Activated CD4-positive, alpha-beta T cell treated with anti-CD3 and anti-CD28 coated beads, Interleukin-2, amount 10 ng/mL, durations not matched to agents 7 days and 5 days (primary cell): ENCODE measurements at regions not wholly inside any gene's neighbourhood (a gene's known extent, or its start where the extent isn't known, plus 50 kb on each side); places are given as distances from the start of the nearest gene placed in this dataset.

ENCODE experiments used
- CTCF ChIA-PET: fragments of 350-600 bp; sonication (Branson Sonifier 250); formaldehyde crosslinking; loops from one replicate; lab custom pipeline; 2021; ENCODE audit warnings: antibody characterized with exemption; lab: Charles Lee
- POLR2A ChIA-PET: fragments of 350-600 bp; sonication (Branson Sonifier 250); formaldehyde crosslinking; loops from one replicate; lab custom pipeline; 2021; ENCODE audit warnings: antibody characterized with exemption; lab: Charles Lee
- DNase-seq: peaks from one replicate; pipeline ENCODE4 v3.0.0-alpha.2; 2020
- H3K27ac Mint-ChIP-seq: one replicate; pipeline ENCODE4 v1.8.0; 2021; ENCODE audit warnings: mild to moderate bottlenecking, moderate library complexity, mixed read lengths
- H3K27me3 Mint-ChIP-seq: one replicate; pipeline ENCODE4 v1.8.0; 2021; ENCODE audit warnings: mixed read lengths
- H3K36me3 Mint-ChIP-seq: one replicate; pipeline ENCODE4 v1.8.0; 2021; ENCODE audit warnings: low read depth, mixed read lengths
- H3K4me1 Mint-ChIP-seq: one replicate; pipeline ENCODE4 v1.8.0; 2021; ENCODE audit warnings: mixed read lengths
- H3K4me3 Mint-ChIP-seq: one replicate; pipeline ENCODE4 v1.8.0; 2021; ENCODE audit warnings: mild to moderate bottlenecking, moderate library complexity, mixed read lengths
- H3K9me3 Mint-ChIP-seq: one replicate; pipeline ENCODE4 v1.8.0; 2021; ENCODE audit warnings: mixed read lengths

DNA sequence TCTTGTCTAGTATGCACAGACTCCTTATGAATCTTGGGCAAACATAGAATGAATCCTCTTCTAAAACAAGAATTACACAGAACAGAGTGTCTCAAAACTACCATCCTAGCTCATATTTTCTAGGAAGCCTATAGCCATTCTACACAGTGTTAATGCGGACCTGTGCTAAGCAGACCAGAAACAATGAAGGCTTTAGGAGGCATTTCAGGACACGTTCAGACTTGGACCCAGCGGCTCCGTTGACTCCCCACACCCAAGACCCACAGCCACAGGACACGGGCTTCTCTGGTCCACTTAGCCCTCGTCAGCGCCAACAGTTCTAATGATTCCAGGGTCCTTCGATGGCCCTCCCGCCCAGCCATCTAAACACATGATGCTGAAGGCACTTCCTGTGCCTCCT, 182.2 kb downstream of the BCL11A start:
- peaks cover 3% of the 10 kb centered on the region for H3K27me3 Mint-ChIP-seq

DNA sequence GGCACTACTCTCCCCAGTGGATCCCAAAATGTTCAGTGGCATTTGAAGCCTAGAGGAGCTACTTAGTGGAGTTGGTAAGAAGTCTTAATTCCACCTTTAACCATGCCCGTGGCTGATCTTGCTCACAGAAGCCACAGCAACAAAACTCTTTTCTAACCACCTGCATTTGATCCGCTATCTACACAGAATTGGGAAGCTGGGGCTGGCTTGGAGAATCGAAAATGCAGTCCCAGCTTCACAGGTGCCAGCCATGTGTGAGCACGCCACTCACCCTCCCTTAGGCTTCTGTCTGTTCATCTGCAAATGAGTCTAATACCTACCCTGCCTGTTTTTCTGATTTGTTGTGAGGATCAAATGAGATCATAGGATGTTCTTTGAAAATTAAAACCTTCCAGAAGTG, 182.6 kb downstream of the BCL11A start:
- Mint-ChIP-seq H3K27ac (no peak overlapping the region), H3K27me3 (peaks cover 3% of the 10 kb centered on the region), H3K4me3 (no peak overlapping the region), H3K4me1 (no peaks in the 10 kb centered on the region), H3K9me3 (no peaks in the 10 kb centered on the region), H3K36me3 (no peaks in the 10 kb centered on the region)
- DNase-seq = no peak
- CTCF ChIA-PET = no interaction called here
- POLR2A ChIA-PET = no interaction called here

More for the DNA sequence above, 182.2 kb downstream of the BCL11A start:
- POLR2A ChIA-PET = no interaction called here
- DNase-seq = no peak
- Mint-ChIP-seq H3K36me3 (no peaks in the 10 kb centered on the region), H3K27ac (no peak overlapping the region), H3K4me3 (no peak overlapping the region), H3K9me3 (no peaks in the 10 kb centered on the region), H3K4me1 (no peaks in the 10 kb centered on the region)
- CTCF ChIA-PET = no interaction called here

DNA sequence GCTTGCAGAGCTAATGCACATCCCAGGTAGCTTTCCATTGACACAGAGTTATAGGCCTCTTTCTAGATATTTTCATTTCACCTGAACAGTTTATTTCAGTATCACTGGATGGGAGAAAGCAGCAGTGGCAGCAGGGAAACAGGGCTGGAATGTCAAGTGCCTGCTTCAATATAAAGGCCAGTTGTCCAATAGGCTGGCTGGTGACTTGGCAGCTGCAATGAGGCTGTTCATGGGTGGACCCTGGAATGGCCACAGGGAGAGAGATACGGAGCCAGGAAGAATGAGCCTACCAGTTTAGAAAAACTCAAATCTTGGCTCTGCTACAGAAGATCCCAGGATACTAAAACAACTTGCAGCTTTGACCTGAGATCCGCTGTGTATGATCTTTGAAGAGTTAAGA, 185.0 kb downstream of the BCL11A start:
- H3K4me3 Mint-ChIP-seq = no peak overlapping the region
- ChIA-PET CTCF (interaction anchor here (0.6 kb wide), 1 partner anchor 1209 kb away, joined by 4 read pairs; no protein-coding TSS in a partner anchor), POLR2A (no interaction called here)
- H3K4me1 Mint-ChIP-seq = no peaks in the 10 kb centered on the region
- H3K27me3 Mint-ChIP-seq = peaks cover 3% of the 10 kb centered on the region
- no peak for DNase-seq
- H3K36me3 Mint-ChIP-seq = no peaks in the 10 kb centered on the region
- no peak overlapping the region for H3K27ac Mint-ChIP-seq
- H3K9me3 Mint-ChIP-seq = no peaks in the 10 kb centered on the region

DNA sequence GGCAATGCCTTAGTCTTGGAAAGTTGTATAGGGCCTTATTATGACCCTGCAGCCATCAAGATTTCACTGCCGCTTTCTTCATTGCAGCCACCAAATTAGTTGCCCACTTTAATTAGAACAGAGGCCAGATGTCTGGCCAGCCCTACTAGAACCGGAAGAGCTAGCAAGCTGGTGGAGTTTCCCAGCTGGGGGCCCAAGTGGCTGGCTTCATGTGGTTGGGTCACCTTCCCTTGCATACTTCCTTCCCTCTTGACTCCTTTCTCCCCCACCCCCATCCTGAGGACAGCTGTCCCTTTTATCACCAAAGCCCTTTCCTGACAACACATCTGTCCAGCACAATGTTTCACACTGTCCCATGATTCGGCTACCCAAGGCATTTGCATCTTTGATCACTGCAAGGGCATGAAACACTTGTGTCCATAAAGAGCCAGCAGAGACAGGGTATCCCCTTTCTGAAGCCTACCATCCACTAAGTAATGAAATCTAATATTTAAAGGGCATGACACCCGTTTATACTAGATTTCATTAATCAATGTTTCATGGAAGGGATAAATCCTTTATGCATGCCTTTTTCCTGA, 187.2 kb downstream of the BCL11A start:
- DNase-seq = no peak
- peaks cover 6% of the 10 kb centered on the region for H3K27me3 Mint-ChIP-seq
- H3K4me1 Mint-ChIP-seq = no peaks in the 10 kb centered on the region
- H3K27ac Mint-ChIP-seq = no peak overlapping the region
- CTCF ChIA-PET = interaction anchor here (1.0 kb wide), 1 partner anchor 35 kb away, joined by 3 read pairs; no protein-coding TSS in a partner anchor
- H3K36me3 Mint-ChIP-seq = no peaks in the 10 kb centered on the region
- H3K9me3 Mint-ChIP-seq = peaks cover 2% of the 10 kb centered on the region
- H3K4me3 Mint-ChIP-seq = no peak overlapping the region
- POLR2A ChIA-PET = no interaction called here

DNA sequence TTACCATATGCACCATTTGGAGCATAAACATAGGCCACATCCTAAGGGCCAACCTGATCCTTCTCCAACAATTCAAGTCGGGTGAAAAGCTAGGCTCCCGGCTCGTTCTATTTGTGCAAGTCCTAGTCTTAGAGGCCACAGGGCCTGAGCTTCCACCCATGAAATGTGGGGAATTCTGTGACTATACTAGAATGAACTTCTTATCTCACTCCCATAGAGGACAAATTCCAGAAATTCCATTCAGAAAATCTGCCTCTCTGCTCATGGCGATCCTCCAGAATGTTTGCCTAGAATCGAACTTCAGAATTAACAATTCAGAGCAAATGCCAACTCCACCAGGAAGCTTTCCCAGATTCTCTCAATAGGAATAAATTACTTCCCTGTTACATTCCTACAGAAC, 187.9 kb downstream of the BCL11A start:
- no peak for DNase-seq
- no peak overlapping the region for H3K27ac Mint-ChIP-seq
- peaks cover 2% of the 10 kb centered on the region for H3K9me3 Mint-ChIP-seq
- H3K4me1 Mint-ChIP-seq = no peaks in the 10 kb centered on the region
- H3K27me3 Mint-ChIP-seq = peaks cover 7% of the 10 kb centered on the region
- ChIA-PET POLR2A (no interaction called here), CTCF (no interaction called here)
- H3K4me3 Mint-ChIP-seq = no peak overlapping the region
- H3K36me3 Mint-ChIP-seq = no peaks in the 10 kb centered on the region

DNA sequence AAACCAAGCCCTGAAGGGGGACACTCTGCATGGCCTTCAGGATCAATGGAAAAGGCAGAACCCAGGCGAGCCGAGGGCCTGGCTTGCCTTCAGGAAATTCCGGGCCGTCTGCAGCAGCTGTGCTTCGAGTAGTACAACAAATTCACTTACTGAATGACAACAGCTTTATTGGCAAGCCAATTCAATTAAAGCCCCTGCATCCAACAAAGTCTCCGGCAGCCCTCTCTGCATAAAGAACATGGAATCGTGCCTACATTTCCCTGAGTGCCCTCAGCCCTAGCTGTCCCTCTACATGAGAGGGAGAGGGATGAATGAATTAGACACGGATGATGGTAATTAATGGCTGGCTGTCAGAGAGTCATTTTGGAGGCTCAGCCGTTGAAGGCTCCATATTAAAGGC, 189.0 kb downstream of the BCL11A start:
- Mint-ChIP-seq H3K27ac (no peak overlapping the region), H3K27me3 (peaks cover 9% of the 10 kb centered on the region), H3K4me1 (peaks cover 4% of the 10 kb centered on the region), H3K36me3 (no peaks in the 10 kb centered on the region), H3K9me3 (peaks cover 2% of the 10 kb centered on the region), H3K4me3 (no peak overlapping the region)
- ChIA-PET POLR2A (no interaction called here), CTCF (no interaction called here)
- DNase-seq = no peak

DNA sequence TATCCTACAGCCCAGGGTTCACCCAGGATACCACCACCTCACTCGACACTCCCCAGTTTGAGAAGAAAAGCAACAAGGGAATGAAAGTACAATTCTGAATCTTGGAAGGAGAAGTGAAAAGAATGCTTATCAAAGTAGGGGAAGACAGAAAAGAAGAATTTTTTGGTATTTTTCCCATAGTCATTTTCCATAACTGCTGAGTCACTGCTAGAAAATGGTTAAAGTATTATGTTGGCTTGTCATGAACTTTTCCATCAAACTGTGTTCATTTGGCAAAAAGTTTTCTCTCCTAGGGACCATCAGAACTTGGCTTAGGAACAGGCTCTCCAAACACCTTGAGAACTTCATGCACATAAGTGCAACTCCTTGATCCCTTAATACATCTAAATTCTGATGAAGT, 192.0 kb downstream of the BCL11A start:
- H3K27me3 Mint-ChIP-seq = peaks cover 8% of the 10 kb centered on the region
- H3K4me1 Mint-ChIP-seq = peaks cover 10% of the 10 kb centered on the region
- H3K9me3 Mint-ChIP-seq = peaks cover 2% of the 10 kb centered on the region
- H3K27ac Mint-ChIP-seq = no peak overlapping the region
- H3K4me3 Mint-ChIP-seq = no peak overlapping the region
- POLR2A ChIA-PET = no interaction called here
- DNase-seq = no peak
- H3K36me3 Mint-ChIP-seq = no peaks in the 10 kb centered on the region
- CTCF ChIA-PET = no interaction called here

DNA sequence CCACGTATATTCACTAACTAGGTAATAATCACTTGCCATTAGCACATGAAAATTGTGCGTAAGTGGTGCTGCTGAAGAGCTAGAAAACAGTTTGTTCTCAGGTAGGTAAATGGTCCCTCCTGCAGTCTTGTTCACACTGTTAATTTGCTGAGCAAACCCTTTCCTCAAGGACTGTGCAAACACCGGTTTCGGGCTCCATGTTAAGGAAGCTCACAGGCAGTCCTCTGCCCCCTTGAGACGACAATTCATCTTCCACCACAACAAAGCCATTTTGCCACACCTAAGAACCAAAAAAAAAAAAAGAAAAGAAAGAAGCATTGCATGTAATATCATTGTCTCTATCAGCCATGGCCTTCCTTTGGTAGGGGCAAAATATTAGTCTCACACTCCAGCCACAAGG, 193.9 kb downstream of the BCL11A start:
- no peaks in the 10 kb centered on the region for H3K36me3 Mint-ChIP-seq
- H3K27ac Mint-ChIP-seq = no peak overlapping the region
- ChIA-PET CTCF (no interaction called here), POLR2A (no interaction called here)
- peaks cover 22% of the 10 kb centered on the region for H3K4me1 Mint-ChIP-seq
- no peak overlapping the region for H3K4me3 Mint-ChIP-seq
- no peak for DNase-seq
- peaks cover 10% of the 10 kb centered on the region for H3K27me3 Mint-ChIP-seq
- H3K9me3 Mint-ChIP-seq = peaks cover 2% of the 10 kb centered on the region

DNA sequence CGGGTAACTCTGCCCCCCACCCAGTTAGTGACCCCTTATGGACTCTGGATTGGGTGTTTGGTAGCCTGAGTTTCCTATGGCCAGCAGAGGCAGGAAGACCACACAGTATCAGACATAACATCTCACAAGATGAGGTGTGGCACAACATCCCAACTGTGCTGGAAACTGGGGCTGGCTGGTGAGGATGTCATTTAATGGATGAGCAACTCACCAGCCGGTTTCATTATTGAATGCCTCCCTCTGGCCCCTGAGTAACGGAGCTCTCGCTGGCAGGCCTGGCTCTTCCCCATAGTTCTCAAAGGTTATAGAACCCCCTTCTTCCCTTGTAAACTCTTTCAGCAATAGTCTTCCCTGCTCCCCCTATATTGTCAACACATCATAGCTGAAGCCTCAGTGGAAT, 195.0 kb downstream of the BCL11A start:
- ChIA-PET CTCF (no interaction called here), POLR2A (no interaction called here)
- H3K4me1 Mint-ChIP-seq = peaks cover 22% of the 10 kb centered on the region
- H3K4me3 Mint-ChIP-seq = no peak overlapping the region
- peaks cover 2% of the 10 kb centered on the region for H3K9me3 Mint-ChIP-seq
- peaks cover 11% of the 10 kb centered on the region for H3K27me3 Mint-ChIP-seq
- H3K27ac Mint-ChIP-seq = no peak overlapping the region
- DNase-seq = no peak
- no peaks in the 10 kb centered on the region for H3K36me3 Mint-ChIP-seq

DNA sequence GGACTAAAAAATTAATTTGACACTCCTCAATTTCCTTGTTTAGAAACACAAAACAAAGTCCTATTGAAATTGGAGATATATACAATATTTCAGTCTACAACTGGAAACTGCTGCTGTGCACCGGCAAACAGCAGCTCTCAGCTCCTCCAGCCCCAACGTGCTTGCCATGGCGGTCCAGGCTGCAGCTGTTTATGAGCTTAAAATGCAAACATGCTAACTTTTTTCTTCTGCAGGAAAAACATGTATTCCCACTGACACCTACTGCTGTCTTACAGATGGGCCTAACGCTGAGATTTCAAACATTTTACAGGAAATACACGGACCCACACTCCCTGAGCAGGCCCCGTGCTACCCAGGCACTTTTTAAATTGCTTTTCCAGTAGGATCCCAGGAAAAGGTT, 195.5 kb downstream of the BCL11A start:
- no peak overlapping the region for H3K27ac Mint-ChIP-seq
- CTCF ChIA-PET = no interaction called here
- DNase-seq = no peak

DNA sequence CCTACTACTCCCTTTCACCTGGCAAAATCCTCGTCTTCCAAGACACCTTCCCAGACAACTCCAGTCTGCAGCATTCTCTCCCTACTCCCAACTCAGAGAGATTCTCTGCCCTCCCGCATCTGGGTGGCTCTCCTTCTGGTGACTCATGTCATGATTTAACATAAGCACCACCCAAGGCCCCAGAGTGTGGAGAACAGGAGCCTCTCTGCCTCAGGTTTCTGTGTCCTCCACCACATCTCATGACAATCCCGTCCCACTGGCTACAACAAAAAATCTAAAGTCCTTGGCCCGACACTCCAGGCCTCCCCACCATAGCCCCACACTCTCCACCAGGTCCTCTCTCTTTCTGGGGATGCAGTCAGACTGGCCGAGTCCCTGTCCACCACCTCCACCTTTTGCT, 197.1 kb downstream of the BCL11A start:
- DNase-seq = no peak
- CTCF ChIA-PET = interaction anchor here (0.7 kb wide), 1 partner anchor 73 kb away, joined by 3 read pairs; no protein-coding TSS in a partner anchor
- Mint-ChIP-seq H3K4me3 (no peak overlapping the region), H3K4me1 (peaks cover 22% of the 10 kb centered on the region), H3K9me3 (peaks cover 1% of the 10 kb centered on the region), H3K27ac (no peak overlapping the region), H3K27me3 (peaks cover 8% of the 10 kb centered on the region), H3K36me3 (no peaks in the 10 kb centered on the region)
- POLR2A ChIA-PET = no interaction called here

More for the DNA sequence above, 195.5 kb downstream of the BCL11A start:
- H3K36me3 Mint-ChIP-seq = no peaks in the 10 kb centered on the region
- H3K27me3 Mint-ChIP-seq = peaks cover 11% of the 10 kb centered on the region
- H3K4me1 Mint-ChIP-seq = peaks cover 22% of the 10 kb centered on the region
- no peak overlapping the region for H3K4me3 Mint-ChIP-seq
- POLR2A ChIA-PET = no interaction called here
- H3K9me3 Mint-ChIP-seq = peaks cover 2% of the 10 kb centered on the region

DNA sequence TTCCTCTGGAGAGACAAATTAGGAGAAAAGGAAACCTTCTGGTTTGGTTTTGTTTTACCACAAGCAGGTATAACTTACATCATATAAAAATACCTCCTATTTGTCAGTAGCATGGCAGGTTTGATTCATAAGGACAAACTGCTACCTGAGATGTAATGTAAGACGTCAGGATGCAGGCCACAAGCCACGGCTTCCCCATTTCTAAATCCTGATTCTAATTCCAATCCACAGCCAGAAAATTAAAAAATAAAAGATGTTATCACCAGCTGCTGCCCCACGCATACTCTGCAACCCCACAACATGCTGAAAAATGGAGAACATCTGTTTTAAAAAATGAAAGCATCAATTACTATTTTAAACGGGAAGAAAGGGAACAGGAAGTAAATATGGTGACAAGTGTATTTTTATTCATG, 197.6 kb downstream of the BCL11A start:
- no peak overlapping the region for H3K27ac Mint-ChIP-seq
- no peak for DNase-seq
- no peaks in the 10 kb centered on the region for H3K9me3 Mint-ChIP-seq
- ChIA-PET POLR2A (no interaction called here), CTCF (no interaction called here)
- H3K4me3 Mint-ChIP-seq = no peak overlapping the region
- peaks cover 7% of the 10 kb centered on the region for H3K27me3 Mint-ChIP-seq
- no peaks in the 10 kb centered on the region for H3K36me3 Mint-ChIP-seq
- peaks cover 22% of the 10 kb centered on the region for H3K4me1 Mint-ChIP-seq

DNA sequence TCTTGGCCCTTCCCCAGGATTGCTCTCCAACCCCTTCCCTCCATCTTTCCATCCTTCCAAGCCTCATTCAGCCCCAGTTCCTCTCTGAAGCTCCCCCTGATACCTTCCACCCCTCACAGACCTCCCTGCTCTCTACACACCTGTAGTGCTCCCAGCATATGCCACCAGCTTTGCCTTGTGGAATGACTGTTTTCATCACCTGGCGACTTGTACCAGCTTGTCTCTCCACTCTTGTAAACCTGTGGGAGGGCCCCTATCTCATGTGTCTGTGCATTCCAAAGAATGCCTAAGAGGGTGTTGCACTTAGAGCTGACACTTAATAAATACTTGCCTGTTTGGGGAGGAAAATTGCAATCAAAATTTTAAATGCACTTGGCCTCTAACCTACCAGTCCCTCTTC, 198.7 kb downstream of the BCL11A start:
- CTCF ChIA-PET = no interaction called here
- POLR2A ChIA-PET = no interaction called here
- DNase-seq = no peak
- H3K4me3 Mint-ChIP-seq = no peak overlapping the region
- peaks cover 20% of the 10 kb centered on the region for H3K4me1 Mint-ChIP-seq
- H3K27ac Mint-ChIP-seq = no peak overlapping the region
- no peaks in the 10 kb centered on the region for H3K9me3 Mint-ChIP-seq
- peaks cover 6% of the 10 kb centered on the region for H3K27me3 Mint-ChIP-seq
- no peaks in the 10 kb centered on the region for H3K36me3 Mint-ChIP-seq

DNA sequence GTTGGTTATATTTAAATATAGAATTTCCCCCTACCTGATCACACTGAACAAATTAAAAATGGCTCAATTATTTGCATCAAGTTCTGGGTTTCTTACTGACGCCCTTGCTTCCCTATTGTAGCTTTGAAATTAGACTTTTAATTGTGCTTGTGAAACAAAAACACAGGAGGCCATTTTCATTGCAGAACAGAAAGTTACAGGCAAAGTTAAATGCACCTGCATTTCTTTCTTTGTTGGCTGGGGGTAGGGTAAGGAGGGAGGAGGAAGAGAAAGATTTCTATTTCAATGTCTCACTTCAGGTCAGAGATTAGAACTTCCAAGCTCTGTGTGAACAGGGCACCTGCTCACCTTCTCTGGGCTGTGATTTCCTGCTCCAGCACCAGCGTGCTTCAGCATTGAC, 199.6 kb downstream of the BCL11A start:
- no peaks in the 10 kb centered on the region for H3K36me3 Mint-ChIP-seq
- H3K4me1 Mint-ChIP-seq = peaks cover 16% of the 10 kb centered on the region
- H3K9me3 Mint-ChIP-seq = no peaks in the 10 kb centered on the region
- H3K27me3 Mint-ChIP-seq = peaks cover 6% of the 10 kb centered on the region
- DNase-seq = no peak
- ChIA-PET CTCF (no interaction called here), POLR2A (no interaction called here)
- no peak overlapping the region for H3K4me3 Mint-ChIP-seq
- H3K27ac Mint-ChIP-seq = no peak overlapping the region
